ENCODE measurements at regions not wholly inside any gene's neighbourhood (a gene's known extent, or its start where the extent isn't known, plus 50 kb on each side); places are given as distances from the start of the nearest gene placed in this dataset.

- Histone ChIP-seq H3K27ac (no peak overlapping the region), H3K27me3 (peaks cover 0 to under 1% (median 0%) of the 10 kb centered on the region in 3 donors), H3K36me3 (no peaks in the 10 kb centered on the region), H3K4me3 (no peak overlapping the region), H3K9me3 (no peaks in the 10 kb centered on the region), H3K4me1 (no peaks in the 10 kb centered on the region)
- intact Hi-C loops (cut with DNase I), result no loop called here
- TF ChIP-seq CTCF (IDR thresholded peaks at IDR 0.05) (no peak), POLR2AphosphoS5 (IDR thresholded peaks at IDR 0.05) (no peak), EP300 (IDR thresholded peaks at IDR 0.05) (no peak), POLR2A (IDR thresholded peaks at IDR 0.05) (no peak)
- DNase-seq, result no peak
- 87 to 91% methylated on average over 6 of the region's 6 CpGs for WGBS, 2 donors
These were observed 169.5 kb downstream of the MYCN start for GRCh38 chr2:16109821-16110310.

GRCh38 chr2:16109368-16109820 lies 169.0 kb downstream of the MYCN start:
- intact Hi-C loops (cut with DNase I), result no loop called here
- no peak for TF ChIP-seq EP300 (IDR thresholded peaks at IDR 0.05)
- TF ChIP-seq POLR2A (IDR thresholded peaks at IDR 0.05), result no peak
- TF ChIP-seq POLR2AphosphoS5 (IDR thresholded peaks at IDR 0.05), result no peak
- no peak for TF ChIP-seq CTCF (IDR thresholded peaks at IDR 0.05)
- Histone ChIP-seq H3K4me3 (no peak overlapping the region), H3K27ac (no peak overlapping the region), H3K9me3 (no peaks in the 10 kb centered on the region), H3K36me3 (no peaks in the 10 kb centered on the region), H3K27me3 (peaks cover 0 to 5% (median 0%) of the 10 kb centered on the region in 3 donors), H3K4me1 (no peaks in the 10 kb centered on the region)
- WGBS, 2 donors, result 88 to 90% methylated on average over 2 of the region's 2 CpGs
- no peak for DNase-seq

- 97% methylated on average over 6 of the region's 6 CpGs for WGBS, 2 donors
- Histone ChIP-seq H3K36me3 (no peaks in the 10 kb centered on the region), H3K9me3 (no peaks in the 10 kb centered on the region), H3K4me3 (no peak overlapping the region), H3K4me1 (no peaks in the 10 kb centered on the region), H3K27me3 (peaks cover 0 to 20% (median 11%) of the 10 kb centered on the region in 3 donors), H3K27ac (no peak overlapping the region)
- no peak for DNase-seq
- intact Hi-C loops (cut with DNase I), result no loop called here
- TF ChIP-seq POLR2A (IDR thresholded peaks at IDR 0.05), result no peak
- no peak for TF ChIP-seq CTCF (IDR thresholded peaks at IDR 0.05)
- TF ChIP-seq EP300 (IDR thresholded peaks at IDR 0.05), result no peak
- TF ChIP-seq POLR2AphosphoS5 (IDR thresholded peaks at IDR 0.05), result no peak
These were observed 166.9 kb downstream of the MYCN start for GRCh38 chr2:16107246-16107645.

GRCh38 chr2:16106619-16107018 lies 166.3 kb downstream of the MYCN start:
- TF ChIP-seq CTCF (IDR thresholded peaks at IDR 0.05) (no peak), POLR2A (IDR thresholded peaks at IDR 0.05) (no peak), POLR2AphosphoS5 (IDR thresholded peaks at IDR 0.05) (no peak), EP300 (IDR thresholded peaks at IDR 0.05) (no peak)

More at GRCh38 chr2:16106619-16107018, 166.3 kb downstream of the MYCN start:
- Histone ChIP-seq H3K36me3 (no peaks in the 10 kb centered on the region), H3K4me1 (no peaks in the 10 kb centered on the region), H3K9me3 (no peaks in the 10 kb centered on the region), H3K4me3 (no peak overlapping the region), H3K27ac (no peak overlapping the region), H3K27me3 (peaks cover 0 to 21% (median 11%) of the 10 kb centered on the region in 3 donors)
- DNase-seq, result no peak
- intact Hi-C loops (cut with DNase I), result no loop called here
- 89 to 94% methylated on average over 6 of the region's 6 CpGs for WGBS, 2 donors

All from sigmoid colon (tissue), 6 donors.